GM18861 (cell line): ENCODE measurements at regions not wholly inside any gene's neighbourhood (a gene's known extent, or its start where the extent isn't known, plus 50 kb on each side); places are given as distances from the start of the nearest gene placed in this dataset.

Experiments used
- ATAC-seq: cut with Tn5 transposase; IDR thresholded peaks from one replicate; pipeline ENCODE4 v1.9.1; 2021; ENCODE audit not compliant: unreplicated experiment

- ATAC-seq, result no peak
Measured at GRCh38 chr12:67211494-67211893, 57.7 kb upstream of the CAND1 start.

GRCh38 chr12:67217647-67218046 lies 51.5 kb upstream of the CAND1 start:
- no peak for ATAC-seq
